22Rv1 (cell line): ENCODE measurements at regions not wholly inside any gene's neighbourhood (a gene's known extent, or its start where the extent isn't known, plus 50 kb on each side); places are given as distances from the start of the nearest gene placed in this dataset.

Source experiments
- CTCF ChIP-seq: fragments of 450-650 bp; IDR thresholded peaks from 2 replicates; pipeline ENCODE4 v1.5.1; 2017; ENCODE audit warnings: mild to moderate bottlenecking
- ZFX ChIP-seq: fragments of 450-650 bp; IDR thresholded peaks from 2 replicates; pipeline ENCODE4 v1.6.1; 2017; ENCODE audit warnings: antibody characterized with exemption, borderline replicate concordance

GRCh38 chr6:100322886-100323285, 141.8 kb downstream of the SIM1 start:
- TF ChIP-seq CTCF (no peak), ZFX (no peak)
